ENCODE measurements at regions not wholly inside any gene's neighbourhood (a gene's known extent, or its start where the extent isn't known, plus 50 kb on each side); places are given as distances from the start of the nearest gene placed in this dataset.

- TF ChIP-seq ATF2 (IDR thresholded peaks at IDR 0.05; ENCODE audit: low read length) = no peak
- no peak for TF ChIP-seq FOSL1 (IDR thresholded peaks at IDR 0.05; ENCODE audit: insufficient read depth, low read depth, low read length)
- TF ChIP-seq EGR1 (IDR thresholded peaks at IDR 0.05; ENCODE audit: borderline replicate concordance, low read depth, low read length) = peak; percentile 37; the same call in 1 of the 2 replicates
- TF ChIP-seq RXRA (IDR thresholded peaks at IDR 0.05; ENCODE audit: insufficient read depth, low read depth, low read length) = no peak
- TF ChIP-seq CHD7 (IDR thresholded peaks at IDR 0.05; ENCODE audit: insufficient replicate concordance, low read length) = peak; percentile 59
- no peak for TF ChIP-seq CBX8 (IDR thresholded peaks at IDR 0.05; ENCODE audit: borderline replicate concordance, low read depth, low read length)
- no peak for TF ChIP-seq KDM5A (IDR thresholded peaks at IDR 0.05; ENCODE audit: low read length)
Observed at GRCh38 chr5:42970636-42971559, 69.2 kb downstream of the ANXA2R start (continued).
